Calu3 (cell line): ENCODE measurements at regions not wholly inside any gene's neighbourhood (a gene's known extent, or its start where the extent isn't known, plus 50 kb on each side); places are given as distances from the start of the nearest gene placed in this dataset.
"Not testable (repeated sequence)": the region's sequence is repeated elsewhere in the genome, so short reads cannot be mapped to it uniquely, and the experiment has no call there.

Source experiments
- BruUV-seq: library from RNA; stranded (reverse); fragments of 400-500 nt; replicated peaks from 2 replicates; lab custom pipeline; 2021; lab: Mats Ljungman, UMichigan
- CTCF ChIA-PET: fragments of 300-600 bp; sonication (Branson Sonifier 250); formaldehyde crosslinking; loops from one replicate; lab custom pipeline; 2022; ENCODE audit warnings: antibody characterized with exemption; lab: Charles Lee
- DNase-seq: peaks from one replicate; pipeline ENCODE4 v3.0.0; 2022
- H3K27ac Mint-ChIP-seq: one replicate; pipeline ENCODE4 v1.8.0; 2022; ENCODE audit warnings: mixed read lengths; ENCODE audit not compliant: unreplicated experiment
- H3K27me3 Mint-ChIP-seq: one replicate; pipeline ENCODE4 v1.8.0; 2022; ENCODE audit warnings: mixed read lengths; ENCODE audit not compliant: unreplicated experiment
- H3K36me3 Mint-ChIP-seq: one replicate; pipeline ENCODE4 v1.8.0; 2022; ENCODE audit warnings: mild to moderate bottlenecking, moderate library complexity, mixed read lengths; ENCODE audit not compliant: insufficient read depth, unreplicated experiment
- H3K4me1 Mint-ChIP-seq: one replicate; pipeline ENCODE4 v1.8.0; 2022; ENCODE audit warnings: mild to moderate bottlenecking, low read depth, mixed read lengths; ENCODE audit not compliant: unreplicated experiment
- H3K4me3 Mint-ChIP-seq: one replicate; pipeline ENCODE4 v1.8.0; 2022; ENCODE audit warnings: mild to moderate bottlenecking, low read depth, moderate library complexity, mixed read lengths; ENCODE audit not compliant: unreplicated experiment
- H3K9me3 Mint-ChIP-seq: one replicate; pipeline ENCODE4 v1.8.0; 2022; ENCODE audit warnings: low read depth, mixed read lengths; ENCODE audit not compliant: unreplicated experiment
- intact Hi-C: fragments of 100-400 bp; cut with micrococcal nuclease; formaldehyde crosslinking; loops from one replicate; pipeline ENCODE4 v1.10.0; 2022; ENCODE audit not compliant: unreplicated experiment
- TF ChIP-seq, protein P1 (sequence below): fragments of 200-600 bp; IDR thresholded peaks from one replicate; pipeline ENCODE4 v1.8.0; 2022; ENCODE audit warnings: antibody characterized with exemption; ENCODE audit not compliant: unreplicated experiment

DNA sequence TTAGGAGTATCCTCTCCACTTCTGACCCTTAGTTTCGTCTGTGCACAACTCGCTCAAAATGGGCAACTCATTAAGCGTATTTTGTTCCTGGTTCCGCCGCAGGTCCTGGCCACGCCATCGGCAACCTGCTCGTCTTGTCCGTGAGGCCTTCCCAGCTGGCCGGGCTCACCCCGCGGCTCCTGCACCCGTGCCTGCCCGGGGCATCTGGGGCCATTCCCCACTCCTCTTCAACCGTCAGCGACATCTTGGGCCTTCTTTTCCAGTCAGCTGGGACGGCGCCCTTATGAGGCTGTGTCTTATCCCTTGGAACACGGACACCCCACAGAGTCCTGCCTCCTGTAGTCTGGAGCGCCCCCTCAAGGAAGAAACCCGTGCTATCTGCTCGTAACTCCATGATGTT, 271.9 kb upstream of the NRSN1 start:
- H3K36me3 Mint-ChIP-seq, H3K4me1 Mint-ChIP-seq, BruUV-seq, CTCF ChIA-PET, intact Hi-C loops, H3K4me3 Mint-ChIP-seq, H3K27me3 Mint-ChIP-seq, DNase-seq, H3K27ac Mint-ChIP-seq: not testable (repeated sequence)
- H3K9me3 Mint-ChIP-seq = peaks cover 15% of the 10 kb centered on the region

DNA sequence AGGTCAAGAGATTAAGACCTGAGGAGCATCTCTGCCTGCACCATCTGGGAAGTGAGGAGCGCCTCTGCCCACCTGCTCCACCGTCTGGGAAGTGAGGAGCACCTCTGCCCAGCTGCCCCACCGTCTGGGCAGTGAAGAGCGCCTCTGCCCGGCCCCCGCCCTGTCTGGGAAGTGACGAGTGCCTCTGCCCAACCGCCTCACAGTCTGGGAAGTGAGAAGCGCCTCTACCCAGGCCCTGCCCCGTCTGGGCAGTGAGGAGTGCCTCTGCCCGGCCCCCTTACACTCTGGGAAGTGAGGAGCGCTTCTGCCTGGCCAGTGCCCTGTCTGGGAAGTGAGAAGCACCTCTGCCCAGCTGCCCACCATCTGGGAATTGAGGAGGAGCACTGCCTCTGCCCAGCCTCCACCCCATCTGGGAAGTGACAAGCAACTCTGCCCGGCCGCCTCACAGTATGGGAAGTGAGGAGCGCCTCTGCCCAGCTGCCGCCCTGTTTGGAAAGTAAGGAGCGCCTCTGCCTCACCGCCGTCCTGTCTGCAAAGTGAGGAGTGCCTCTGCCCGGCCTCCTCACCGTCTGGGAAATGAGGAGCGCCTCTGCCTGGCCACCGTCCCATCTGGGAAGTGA, 270.4 kb upstream of the NRSN1 start:
- CTCF ChIA-PET = no interaction called here
- intact Hi-C loops = no loop called here
- TF ChIP-seq, protein P1, sequence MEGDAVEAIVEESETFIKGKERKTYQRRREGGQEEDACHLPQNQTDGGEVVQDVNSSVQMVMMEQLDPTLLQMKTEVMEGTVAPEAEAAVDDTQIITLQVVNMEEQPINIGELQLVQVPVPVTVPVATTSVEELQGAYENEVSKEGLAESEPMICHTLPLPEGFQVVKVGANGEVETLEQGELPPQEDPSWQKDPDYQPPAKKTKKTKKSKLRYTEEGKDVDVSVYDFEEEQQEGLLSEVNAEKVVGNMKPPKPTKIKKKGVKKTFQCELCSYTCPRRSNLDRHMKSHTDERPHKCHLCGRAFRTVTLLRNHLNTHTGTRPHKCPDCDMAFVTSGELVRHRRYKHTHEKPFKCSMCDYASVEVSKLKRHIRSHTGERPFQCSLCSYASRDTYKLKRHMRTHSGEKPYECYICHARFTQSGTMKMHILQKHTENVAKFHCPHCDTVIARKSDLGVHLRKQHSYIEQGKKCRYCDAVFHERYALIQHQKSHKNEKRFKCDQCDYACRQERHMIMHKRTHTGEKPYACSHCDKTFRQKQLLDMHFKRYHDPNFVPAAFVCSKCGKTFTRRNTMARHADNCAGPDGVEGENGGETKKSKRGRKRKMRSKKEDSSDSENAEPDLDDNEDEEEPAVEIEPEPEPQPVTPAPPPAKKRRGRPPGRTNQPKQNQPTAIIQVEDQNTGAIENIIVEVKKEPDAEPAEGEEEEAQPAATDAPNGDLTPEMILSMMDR = no peak
- no TSS peak for BruUV-seq
- no peak for DNase-seq
- H3K4me3 Mint-ChIP-seq = no peak overlapping the region
- peaks cover 17% of the 10 kb centered on the region for H3K9me3 Mint-ChIP-seq
- no peaks in the 10 kb centered on the region for H3K27me3 Mint-ChIP-seq
- H3K27ac Mint-ChIP-seq = no peak overlapping the region
- H3K4me1 Mint-ChIP-seq = no peaks in the 10 kb centered on the region
- no peaks in the 10 kb centered on the region for H3K36me3 Mint-ChIP-seq

DNA sequence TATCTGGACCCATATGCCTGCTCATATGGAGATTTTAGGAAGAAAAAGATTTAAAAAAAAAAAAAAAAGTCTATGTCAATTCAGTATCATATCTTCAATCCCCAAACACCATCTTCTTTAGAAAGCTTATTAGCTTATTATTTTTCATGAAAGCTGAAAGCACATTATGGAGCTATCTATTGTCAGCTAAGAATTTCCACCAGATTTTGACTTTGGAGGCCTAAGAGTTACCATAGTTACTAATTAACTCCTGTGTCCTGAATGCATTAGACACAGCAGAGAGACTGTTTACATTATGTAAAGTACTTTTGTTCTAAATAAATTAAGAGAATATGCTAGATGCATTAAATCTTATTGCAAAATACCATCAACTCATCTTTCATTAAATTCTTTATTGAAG, 255.5 kb upstream of the NRSN1 start:
- Mint-ChIP-seq H3K36me3 (no peaks in the 10 kb centered on the region), H3K27ac (no peak overlapping the region), H3K4me1 (no peaks in the 10 kb centered on the region), H3K9me3 (peaks cover 3% of the 10 kb centered on the region), H3K4me3 (no peak overlapping the region), H3K27me3 (no peaks in the 10 kb centered on the region)
- DNase-seq = no peak
- BruUV-seq = no TSS peak
- intact Hi-C loops = no loop called here
- TF ChIP-seq, protein P1 = no peak
- CTCF ChIA-PET = interaction anchor here (0.6 kb wide), 1 partner anchor 1443 kb away, joined by 3 read pairs; no protein-coding TSS in a partner anchor

DNA sequence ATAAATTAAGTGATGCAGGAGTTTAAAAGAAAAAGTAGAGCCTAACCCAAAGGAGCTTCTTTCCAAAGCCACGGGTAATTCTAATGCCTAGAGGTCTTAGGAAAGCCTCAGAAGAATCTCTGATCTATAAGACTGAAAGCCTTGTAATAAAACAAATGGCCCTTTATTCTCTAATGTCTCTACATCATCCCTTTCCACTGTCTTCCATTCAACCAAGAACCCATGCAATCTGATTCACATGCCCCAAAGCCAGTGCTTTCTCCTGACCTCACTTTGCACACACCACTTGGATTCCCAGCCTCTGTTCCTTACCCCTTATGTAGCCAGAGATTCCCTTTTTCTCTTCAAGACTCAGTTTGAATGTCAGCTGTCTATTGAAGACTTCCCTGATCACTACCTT, 252.9 kb upstream of the NRSN1 start:
- Mint-ChIP-seq H3K4me1 (no peaks in the 10 kb centered on the region), H3K9me3 (no peaks in the 10 kb centered on the region), H3K36me3 (no peaks in the 10 kb centered on the region), H3K27me3 (no peaks in the 10 kb centered on the region), H3K27ac (no peak overlapping the region), H3K4me3 (no peak overlapping the region)
- intact Hi-C loops = no loop called here
- TF ChIP-seq, protein P1 = no peak
- CTCF ChIA-PET = interaction anchor here (0.5 kb wide), 1 partner anchor 596 kb away, joined by 3 read pairs; no protein-coding TSS in a partner anchor
- DNase-seq = no peak
- no TSS peak for BruUV-seq

DNA sequence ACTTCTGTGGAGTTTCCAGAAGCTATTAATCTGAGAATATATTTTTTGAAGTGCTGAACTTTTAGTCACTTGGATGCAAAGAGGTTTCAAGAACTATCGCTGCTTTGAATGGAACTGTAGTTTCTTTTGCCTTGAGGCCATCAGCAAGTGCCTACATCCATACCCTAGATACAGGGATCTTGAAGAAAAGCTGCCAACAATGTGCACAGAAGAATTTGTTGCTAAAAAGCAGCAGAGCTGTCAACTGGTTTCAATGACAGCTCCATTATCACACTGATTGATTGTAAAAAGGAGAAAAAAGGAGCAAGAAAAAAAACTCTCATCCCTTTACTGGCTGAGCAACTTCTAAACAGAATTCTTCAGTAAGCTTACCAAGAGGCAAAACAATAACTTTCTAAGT, 251.0 kb upstream of the NRSN1 start:
- no peak overlapping the region for H3K27ac Mint-ChIP-seq
- no TSS peak for BruUV-seq
- H3K9me3 Mint-ChIP-seq = no peaks in the 10 kb centered on the region
- intact Hi-C loops = no loop called here
- H3K36me3 Mint-ChIP-seq = no peaks in the 10 kb centered on the region
- TF ChIP-seq, protein P1 = no peak
- DNase-seq = no peak
- no peaks in the 10 kb centered on the region for H3K27me3 Mint-ChIP-seq
- no peaks in the 10 kb centered on the region for H3K4me1 Mint-ChIP-seq
- no peak overlapping the region for H3K4me3 Mint-ChIP-seq
- CTCF ChIA-PET = no interaction called here
